ENCODE measurements at regions not wholly inside any gene's neighbourhood (a gene's known extent, or its start where the extent isn't known, plus 50 kb on each side); places are given as distances from the start of the nearest gene placed in this dataset.

DNA sequence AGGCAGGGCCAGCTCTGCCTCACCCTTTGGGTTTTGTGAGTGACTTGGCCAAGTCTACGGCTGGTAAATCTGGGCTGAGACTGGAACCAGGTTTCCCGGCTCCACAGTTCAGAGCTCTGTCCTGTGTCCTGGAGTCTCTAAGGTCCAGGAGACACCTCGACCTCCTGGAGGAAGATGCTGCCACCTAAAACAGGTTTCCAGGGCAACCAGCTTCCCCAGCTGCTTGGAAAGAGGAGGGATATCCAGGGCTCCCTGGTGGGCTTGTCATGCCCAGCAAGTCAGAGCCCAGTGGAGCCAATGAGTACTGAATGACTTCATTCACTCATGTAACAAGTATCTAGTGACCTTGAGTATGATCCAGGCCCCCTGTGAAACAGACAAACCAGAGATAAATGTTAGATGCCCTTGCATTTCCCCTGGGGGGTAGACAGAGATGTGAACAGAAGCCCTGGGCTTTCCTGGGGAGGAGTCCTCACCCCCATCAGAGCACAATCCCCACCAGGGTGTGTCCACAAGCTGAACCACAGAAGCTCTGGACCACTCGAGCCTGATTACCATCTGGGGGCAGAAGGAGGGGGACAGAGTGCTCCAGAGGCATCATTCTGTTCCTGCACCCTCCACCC, 181.2 kb upstream of the RAB4A start:
- DNase-seq (ENCODE audit: insufficient read length, low spot score) = no peak
- TF ChIP-seq SPI1 (IDR thresholded peaks at IDR 0.05; ENCODE audit: low read depth, low read length) (no peak), PAX5 (IDR thresholded peaks at IDR 0.05; ENCODE audit: insufficient read depth, low read length, severe bottlenecking) (no peak), POLR2AphosphoS5 (IDR thresholded peaks at IDR 0.05; ENCODE audit: low read depth, low read length) (no peak), TAF1 (IDR thresholded peaks at IDR 0.05; ENCODE audit: low read depth, low read length) (no peak), POU2F2 (IDR thresholded peaks at IDR 0.05; ENCODE audit: low read depth, low read length) (no peak), POLR2A (IDR thresholded peaks at IDR 0.05; ENCODE audit: low read depth, low read length) (no peak)
- FAIRE-seq = no peak

DNA sequence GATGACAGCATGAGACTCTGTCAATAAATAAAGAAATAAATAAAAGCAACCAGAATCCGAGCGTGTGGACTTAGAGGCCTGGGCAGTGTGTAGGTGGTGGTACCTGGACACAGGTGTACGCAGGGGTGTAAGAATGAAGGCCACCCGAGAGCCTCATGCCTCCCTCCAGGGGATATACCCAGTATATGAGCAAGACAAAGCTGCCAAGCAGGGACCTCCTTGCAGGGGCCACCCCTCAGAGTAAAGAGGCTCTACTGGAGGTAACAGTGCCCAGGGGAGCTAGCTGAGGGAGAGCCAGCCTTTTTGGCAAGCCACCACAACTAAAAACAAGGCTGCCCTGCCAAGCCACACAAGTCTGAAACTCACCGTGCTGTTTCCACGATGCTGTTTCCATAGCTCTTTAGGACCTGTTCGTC, 179.2 kb upstream of the RAB4A start:
- no peak for DNase-seq (ENCODE audit: insufficient read length, low spot score)
- FAIRE-seq = no peak
- TF ChIP-seq TAF1 (IDR thresholded peaks at IDR 0.05; ENCODE audit: low read depth, low read length) (no peak), POLR2A (IDR thresholded peaks at IDR 0.05; ENCODE audit: low read depth, low read length) (no peak), SPI1 (IDR thresholded peaks at IDR 0.05; ENCODE audit: low read depth, low read length) (no peak), PAX5 (IDR thresholded peaks at IDR 0.05; ENCODE audit: insufficient read depth, low read length, severe bottlenecking) (no peak), POU2F2 (IDR thresholded peaks at IDR 0.05; ENCODE audit: low read depth, low read length) (no peak)

DNA sequence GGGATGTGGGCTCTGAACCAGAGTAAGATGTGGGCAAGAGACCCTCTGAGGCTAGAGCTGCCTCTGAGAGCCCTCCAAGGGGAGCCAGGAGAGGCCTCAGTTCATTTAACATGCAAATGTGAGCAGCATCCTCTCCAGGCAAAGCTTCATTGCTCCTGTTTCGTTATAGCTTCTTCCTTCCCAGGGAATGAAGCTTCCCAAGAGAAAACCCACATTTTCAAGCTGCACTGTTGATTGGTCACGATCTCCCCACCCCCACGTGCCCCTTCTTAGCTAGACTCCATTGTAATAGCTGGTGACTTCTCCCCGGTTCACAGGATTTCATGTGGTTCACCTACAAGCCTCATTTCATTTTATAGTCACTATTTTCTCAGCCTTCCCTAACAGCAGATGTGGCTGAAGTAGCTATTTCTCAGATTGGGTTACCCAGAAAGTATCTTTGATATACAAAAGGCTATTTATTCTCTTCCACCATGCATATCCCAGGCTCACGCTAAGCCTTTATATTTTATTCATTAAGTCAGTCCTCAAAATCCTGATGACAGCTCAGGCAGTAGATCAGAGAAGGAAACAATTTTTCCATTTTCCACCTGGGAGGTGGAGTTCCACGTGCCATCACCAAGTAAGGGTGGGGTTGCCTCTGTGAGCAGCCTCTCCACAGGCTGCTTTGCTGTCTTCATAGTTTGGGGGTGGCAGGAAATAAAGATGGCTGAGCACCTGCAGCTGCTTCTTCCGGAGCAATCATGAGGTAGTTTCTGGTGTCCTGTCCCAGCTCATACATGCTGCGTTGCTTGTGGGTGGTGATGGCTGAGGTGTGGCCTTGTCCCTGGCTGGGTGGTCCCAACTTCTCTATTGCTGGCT, 178.3 kb upstream of the RAB4A start:
- DNase-seq (ENCODE audit: insufficient read length, low spot score) (no peak), FAIRE-seq (no peak)
- no peak for TF ChIP-seq POLR2AphosphoS5 (IDR thresholded peaks at IDR 0.05; ENCODE audit: low read depth, low read length)

DNA sequence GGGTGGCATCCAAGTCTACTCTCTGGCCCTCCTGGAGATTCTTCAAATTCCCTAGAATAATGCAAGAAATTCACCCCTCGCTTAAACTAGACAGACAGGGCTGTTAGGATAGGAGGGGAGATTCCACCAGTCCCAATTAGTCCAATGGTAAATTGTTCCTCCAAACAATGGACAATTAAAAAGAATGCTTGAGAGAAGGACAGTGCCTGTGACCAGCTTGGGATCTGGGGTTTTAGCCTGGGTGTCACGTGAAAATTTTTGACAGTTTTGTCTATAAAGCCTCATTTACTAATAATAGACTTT, 177.7 kb upstream of the RAB4A start:
- DNase-seq (ENCODE audit: insufficient read length, low spot score) = no peak
- FAIRE-seq = no peak
- TF ChIP-seq POLR2AphosphoS5 (IDR thresholded peaks at IDR 0.05; ENCODE audit: low read depth, low read length) (no peak), POLR2A (IDR thresholded peaks at IDR 0.05; ENCODE audit: low read depth, low read length) (no peak), TAF1 (IDR thresholded peaks at IDR 0.05; ENCODE audit: low read depth, low read length) (no peak), POU2F2 (IDR thresholded peaks at IDR 0.05; ENCODE audit: low read depth, low read length) (no peak), SPI1 (IDR thresholded peaks at IDR 0.05; ENCODE audit: low read depth, low read length) (no peak)

DNA sequence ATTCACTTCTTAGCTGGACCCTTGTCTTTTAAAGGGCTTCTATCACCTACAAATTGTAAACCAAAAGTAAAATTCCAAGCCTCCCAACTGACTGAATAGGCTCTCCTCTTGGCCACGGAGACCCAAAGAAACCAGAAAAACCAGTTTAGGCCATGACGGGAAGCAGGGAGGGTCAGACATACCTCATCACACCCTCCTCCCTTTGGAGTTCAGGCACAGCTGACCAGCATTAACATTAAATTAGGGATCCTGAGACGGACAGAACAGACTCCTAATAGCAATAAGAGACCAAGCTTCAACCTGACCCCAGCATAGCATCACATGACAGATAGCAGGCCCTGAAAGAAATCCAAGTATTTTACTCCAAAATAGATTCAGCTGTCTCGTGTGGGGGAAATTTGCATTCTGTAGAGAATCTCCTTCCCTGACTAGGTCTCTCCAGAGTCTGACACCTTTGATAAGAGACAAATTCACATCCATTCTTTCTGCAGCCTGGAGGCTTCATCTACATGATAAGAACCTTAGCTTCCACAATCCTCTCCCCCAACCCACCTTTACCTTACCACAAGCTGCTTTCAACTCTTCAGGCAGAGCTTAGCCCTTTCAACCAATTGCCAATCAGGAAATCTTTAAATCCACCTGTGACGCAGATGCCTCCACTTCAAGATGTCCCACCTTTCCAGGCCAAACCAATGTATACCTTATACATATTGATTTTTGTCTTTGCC, 177.1 kb upstream of the RAB4A start:
- TF ChIP-seq PAX5 (IDR thresholded peaks at IDR 0.05; ENCODE audit: insufficient read depth, low read length, severe bottlenecking) (no peak), POU2F2 (IDR thresholded peaks at IDR 0.05; ENCODE audit: low read depth, low read length) (no peak), SPI1 (IDR thresholded peaks at IDR 0.05; ENCODE audit: low read depth, low read length) (no peak), TAF1 (IDR thresholded peaks at IDR 0.05; ENCODE audit: low read depth, low read length) (no peak), POLR2A (IDR thresholded peaks at IDR 0.05; ENCODE audit: low read depth, low read length) (no peak), POLR2AphosphoS5 (IDR thresholded peaks at IDR 0.05; ENCODE audit: low read depth, low read length) (no peak)
- DNase-seq (ENCODE audit: insufficient read length, low spot score) (no peak), FAIRE-seq (no peak)

DNA sequence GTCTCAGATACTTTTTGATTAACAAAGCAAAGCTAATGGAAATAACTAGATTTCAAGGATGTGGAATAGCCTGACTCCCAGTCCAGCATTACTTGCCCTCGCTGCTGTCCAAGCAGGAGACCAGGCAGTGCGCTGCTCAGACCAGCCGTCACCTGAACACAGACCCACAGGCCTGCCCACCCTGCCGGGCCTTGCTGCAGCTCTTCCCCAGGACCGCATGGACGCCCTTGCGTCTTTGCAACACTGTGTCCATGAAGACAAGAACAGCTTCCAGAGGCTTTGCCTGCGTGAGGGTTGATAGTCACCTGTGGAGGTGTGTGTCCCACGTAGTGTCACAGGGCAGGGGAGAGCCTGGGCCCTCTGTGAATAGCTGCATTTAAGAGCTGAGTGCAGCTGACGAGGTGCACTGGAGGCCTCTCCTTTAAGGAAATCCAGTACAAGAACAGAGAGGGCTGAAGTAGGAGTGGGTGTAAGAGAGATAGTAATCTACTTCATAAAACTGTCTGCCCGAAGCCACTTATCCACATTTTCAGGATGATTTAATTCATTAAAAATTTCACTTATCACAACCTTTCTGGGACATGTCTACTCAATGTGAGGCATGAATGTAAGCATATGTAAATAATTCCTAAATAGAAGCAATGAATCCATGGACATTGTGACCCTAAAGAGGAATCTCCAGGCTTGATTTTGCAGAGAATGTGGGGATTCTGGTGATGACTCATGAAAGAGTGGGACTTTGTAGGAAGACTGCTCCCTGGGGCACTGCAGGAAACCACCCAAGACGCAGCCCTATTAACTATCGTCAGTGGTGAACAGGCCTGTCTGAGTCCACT, 176.2 kb upstream of the RAB4A start:
- TF ChIP-seq PAX5 (IDR thresholded peaks at IDR 0.05; ENCODE audit: insufficient read depth, low read length, severe bottlenecking) (no peak), TAF1 (IDR thresholded peaks at IDR 0.05; ENCODE audit: low read depth, low read length) (no peak), SPI1 (IDR thresholded peaks at IDR 0.05; ENCODE audit: low read depth, low read length) (no peak), POLR2AphosphoS5 (IDR thresholded peaks at IDR 0.05; ENCODE audit: low read depth, low read length) (no peak), POLR2A (IDR thresholded peaks at IDR 0.05; ENCODE audit: low read depth, low read length) (no peak), POU2F2 (IDR thresholded peaks at IDR 0.05; ENCODE audit: low read depth, low read length) (no peak)
- FAIRE-seq = no peak
- DNase-seq (ENCODE audit: insufficient read length, low spot score) = no peak

DNA sequence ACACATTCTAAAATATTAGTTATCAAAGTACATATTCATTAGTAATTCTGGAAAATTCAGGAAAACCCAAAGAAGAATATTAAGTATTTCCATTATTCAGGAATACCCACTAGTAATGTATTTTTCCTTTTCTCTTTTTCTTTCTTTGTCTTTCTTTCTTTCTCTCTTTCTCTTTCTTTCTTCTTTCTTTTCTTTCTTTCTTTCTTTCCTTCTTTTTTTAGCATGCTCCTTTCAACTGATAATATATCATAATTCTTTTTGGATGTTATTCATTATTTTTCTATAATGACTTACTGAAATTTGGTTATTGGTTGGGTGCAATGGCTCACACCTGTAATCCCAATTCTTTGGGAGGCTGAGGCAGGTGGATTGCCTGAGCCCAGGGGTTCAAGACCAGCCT, 175.6 kb upstream of the RAB4A start:
- no peak for TF ChIP-seq POU2F2 (IDR thresholded peaks at IDR 0.05; ENCODE audit: low read depth, low read length)
- TF ChIP-seq POLR2AphosphoS5 (IDR thresholded peaks at IDR 0.05; ENCODE audit: low read depth, low read length) = no peak
- no peak for FAIRE-seq
- DNase-seq (ENCODE audit: insufficient read length, low spot score) = no peak

DNA sequence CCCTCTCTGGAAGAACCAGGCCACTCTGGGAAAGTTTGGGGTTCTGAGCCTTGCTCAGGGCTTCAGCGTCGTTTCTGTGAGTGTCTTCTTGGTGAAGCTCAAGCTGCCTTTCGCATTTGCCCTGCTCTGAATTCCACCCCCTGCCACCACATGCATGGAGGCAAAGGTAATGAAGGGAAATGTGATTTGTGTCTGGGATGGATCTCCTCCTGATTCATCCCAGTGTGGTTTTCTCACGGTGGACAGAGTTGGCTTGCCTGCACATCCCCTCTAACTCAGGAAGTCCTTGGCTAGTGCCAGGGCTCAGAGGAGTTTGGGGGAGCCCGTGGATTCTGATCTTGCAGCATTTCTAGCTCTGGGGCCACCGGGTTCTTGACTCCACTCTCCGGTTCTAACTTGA, 173.6 kb upstream of the RAB4A start:
- TF ChIP-seq SPI1 (IDR thresholded peaks at IDR 0.05; ENCODE audit: low read depth, low read length) (no peak), POLR2A (IDR thresholded peaks at IDR 0.05; ENCODE audit: low read depth, low read length) (no peak), POLR2AphosphoS5 (IDR thresholded peaks at IDR 0.05; ENCODE audit: low read depth, low read length) (no peak), POU2F2 (IDR thresholded peaks at IDR 0.05; ENCODE audit: low read depth, low read length) (no peak), PAX5 (IDR thresholded peaks at IDR 0.05; ENCODE audit: insufficient read depth, low read length, severe bottlenecking) (no peak), TAF1 (IDR thresholded peaks at IDR 0.05; ENCODE audit: low read depth, low read length) (no peak)

DNA sequence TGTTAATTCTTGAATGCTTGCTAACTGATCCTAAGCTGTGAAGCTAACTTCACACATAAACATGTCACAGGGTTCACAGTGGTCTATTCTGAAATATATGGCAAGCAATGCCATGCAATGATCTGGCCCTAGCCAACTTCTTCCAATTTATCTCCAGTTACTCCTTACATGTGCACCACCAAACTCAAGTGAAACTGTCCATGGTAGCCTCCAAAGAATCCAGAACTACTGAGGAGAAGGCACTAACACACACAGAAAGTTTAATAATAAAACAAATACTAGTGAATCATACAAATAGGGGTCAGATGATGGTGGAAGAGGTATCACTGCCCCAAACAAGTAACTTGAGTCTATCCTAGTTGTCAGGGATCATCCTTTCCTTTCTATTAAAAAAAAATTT, 172.6 kb upstream of the RAB4A start:
- FAIRE-seq = no peak
- TF ChIP-seq POLR2A (IDR thresholded peaks at IDR 0.05; ENCODE audit: low read depth, low read length) (no peak), TAF1 (IDR thresholded peaks at IDR 0.05; ENCODE audit: low read depth, low read length) (no peak)
- DNase-seq (ENCODE audit: insufficient read length, low spot score) = no peak

More for the DNA sequence above, 173.6 kb upstream of the RAB4A start:
- no peak for FAIRE-seq
- no peak for DNase-seq (ENCODE audit: insufficient read length, low spot score)

Measured in GM12891 (cell line).